HG02981 (cell line): ENCODE measurements at regions not wholly inside any gene's neighbourhood (a gene's known extent, or its start where the extent isn't known, plus 50 kb on each side); places are given as distances from the start of the nearest gene placed in this dataset.

ENCODE experiments used
- ATAC-seq: cut with Tn5 transposase; IDR thresholded peaks from one replicate; pipeline ENCODE4 v1.9.1; 2021; ENCODE audit warnings: mild to moderate bottlenecking, moderate library complexity; ENCODE audit not compliant: unreplicated experiment

DNA sequence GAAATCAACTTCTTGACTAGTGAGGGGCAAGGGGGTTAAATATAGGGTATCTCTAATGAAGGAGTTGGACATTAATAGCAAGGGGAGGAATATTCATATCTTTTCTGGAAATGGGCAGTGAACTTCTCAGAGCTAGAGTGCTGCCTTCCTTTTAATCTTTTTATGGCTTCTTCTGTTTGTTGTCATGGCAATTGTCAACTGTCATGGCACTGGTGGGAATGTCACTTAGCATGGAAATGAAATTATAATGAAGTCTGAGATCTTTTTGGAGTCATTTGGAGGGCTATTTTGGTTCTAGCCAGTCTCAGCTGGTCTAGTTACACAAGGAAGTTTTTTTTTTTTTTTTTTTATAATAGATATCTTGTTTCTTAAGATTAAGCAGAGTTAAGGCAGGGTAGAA, 250.2 kb downstream of the AASDHPPT start:
- no peak for ATAC-seq

DNA sequence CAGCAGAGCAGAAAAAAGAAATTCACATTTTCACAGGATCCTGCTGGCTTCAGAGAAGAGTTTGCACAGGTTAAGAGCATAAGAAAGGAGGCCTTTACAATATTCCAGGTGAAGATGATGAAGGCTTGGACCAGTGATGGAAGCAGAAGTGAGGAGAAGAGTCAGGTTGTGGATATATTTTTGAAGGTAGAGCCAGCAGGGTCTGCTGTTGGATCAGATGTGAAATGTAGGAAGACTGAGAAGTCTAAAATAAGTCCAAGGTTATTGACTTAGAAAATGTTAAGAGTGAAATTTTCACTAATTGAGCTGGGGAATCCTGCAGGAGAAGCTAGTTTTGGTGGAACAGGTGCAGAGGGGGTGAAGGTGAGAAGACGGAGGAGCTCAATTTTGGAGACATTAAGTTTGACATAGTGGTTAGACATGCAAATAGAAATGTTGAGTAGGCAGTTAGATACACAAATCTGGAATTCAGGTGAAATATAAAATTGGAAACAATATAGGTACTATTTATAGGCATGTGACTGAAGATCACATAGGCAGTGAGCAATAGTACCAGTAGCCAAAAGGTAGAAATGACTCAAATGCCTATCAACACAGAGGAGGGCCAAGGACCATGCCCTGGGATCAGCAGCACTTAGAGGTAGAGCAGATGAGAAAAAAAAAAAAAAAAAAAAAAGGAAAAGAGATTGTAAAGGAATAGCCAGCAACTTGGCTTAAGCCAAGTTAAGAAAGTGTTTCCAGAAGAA, 252.0 kb downstream of the AASDHPPT start:
- ATAC-seq, result no peak

DNA sequence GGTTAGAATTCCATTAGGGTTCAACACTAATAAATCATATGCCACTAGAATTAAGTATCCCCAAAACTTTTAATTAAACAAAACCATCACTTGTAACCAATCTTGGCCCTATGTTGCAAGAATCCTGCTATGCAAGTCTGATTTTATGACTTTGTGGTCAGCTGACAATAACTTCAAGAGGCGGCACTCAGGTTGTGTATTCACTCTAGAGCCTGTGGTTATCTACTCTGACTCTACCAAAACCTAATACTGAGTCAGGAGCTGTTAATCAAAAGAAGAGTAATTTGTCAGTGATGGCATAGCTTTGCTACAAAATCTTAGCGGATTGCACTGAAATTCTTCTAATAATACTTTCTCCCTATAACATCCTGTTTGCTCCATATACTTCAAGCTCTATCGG, 253.7 kb downstream of the AASDHPPT start:
- no peak for ATAC-seq

DNA sequence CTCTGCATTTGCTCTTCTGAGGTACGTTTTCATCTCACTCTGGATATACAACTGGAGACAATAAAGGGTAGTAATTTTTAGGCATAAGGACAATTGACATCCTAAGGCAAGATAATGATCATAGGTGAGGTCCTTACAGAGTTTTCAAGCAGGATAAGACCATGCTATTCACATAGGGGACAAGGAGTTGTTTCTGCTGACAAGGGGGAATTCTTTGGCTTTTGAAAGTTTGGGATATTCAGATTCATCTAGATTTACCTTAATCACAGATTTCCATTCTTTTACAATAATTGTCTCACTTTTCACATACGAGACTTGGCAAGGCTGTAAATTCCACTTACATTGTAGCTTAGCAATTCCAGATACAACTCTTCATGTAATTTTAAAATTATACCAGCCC, 256.2 kb downstream of the AASDHPPT start:
- ATAC-seq, result no peak

DNA sequence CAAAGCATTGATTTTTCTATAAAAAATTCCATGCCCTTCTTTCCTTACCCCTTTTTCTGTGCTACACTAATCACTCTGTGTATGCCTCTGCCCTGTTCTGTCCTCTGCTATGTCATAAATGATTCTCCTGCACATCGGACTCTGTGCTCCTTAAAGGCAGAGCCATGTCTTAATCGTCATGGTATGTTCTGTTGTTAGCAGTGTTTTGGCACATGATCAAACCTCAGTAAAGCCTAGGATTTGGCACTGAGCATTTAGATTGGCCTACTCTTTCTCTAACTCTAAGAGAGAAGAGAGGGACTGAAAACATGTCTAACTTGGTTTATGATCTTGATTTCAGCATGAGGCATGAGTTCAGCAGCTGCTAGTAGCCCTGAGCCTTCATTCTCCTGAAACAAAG, 266.9 kb downstream of the AASDHPPT start:
- no peak for ATAC-seq

DNA sequence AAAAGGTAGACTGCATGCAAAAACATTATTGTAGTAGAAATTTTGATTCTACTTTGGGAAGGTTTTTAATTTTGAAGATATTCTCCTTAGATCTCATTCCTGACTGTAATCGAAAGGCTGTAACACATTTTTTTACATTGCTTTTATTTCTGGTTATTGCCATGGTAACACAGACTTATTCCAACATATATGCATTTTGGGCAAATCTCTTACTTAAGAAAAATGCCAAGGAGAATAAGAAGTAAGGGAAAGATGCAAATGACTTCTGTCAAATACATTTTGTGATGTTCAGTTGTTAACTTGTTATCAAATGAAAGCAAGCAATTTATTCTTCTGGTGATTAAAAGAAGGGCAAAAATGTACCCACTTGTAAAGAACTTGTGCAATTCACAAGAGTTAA, 267.5 kb downstream of the AASDHPPT start:
- ATAC-seq, result no peak

DNA sequence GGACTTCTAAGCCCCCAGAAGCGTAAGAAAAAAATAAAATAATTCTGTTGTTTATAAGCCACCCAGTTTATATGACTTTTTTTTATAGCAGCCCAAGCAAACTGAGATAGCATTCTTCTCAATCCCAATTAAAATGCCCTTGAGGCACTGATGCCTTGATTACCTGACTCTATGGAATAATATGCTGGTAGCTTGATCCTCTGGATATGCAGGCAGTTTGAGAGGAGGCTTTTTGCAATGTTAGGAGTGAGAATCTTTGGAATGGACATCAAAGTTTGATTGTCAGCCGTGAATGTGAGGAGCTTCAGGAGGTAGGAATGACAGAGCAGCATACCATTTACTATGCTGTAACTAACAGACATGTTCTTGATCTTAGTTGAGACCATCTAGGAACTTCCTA, 275.6 kb downstream of the AASDHPPT start:
- no peak for ATAC-seq

DNA sequence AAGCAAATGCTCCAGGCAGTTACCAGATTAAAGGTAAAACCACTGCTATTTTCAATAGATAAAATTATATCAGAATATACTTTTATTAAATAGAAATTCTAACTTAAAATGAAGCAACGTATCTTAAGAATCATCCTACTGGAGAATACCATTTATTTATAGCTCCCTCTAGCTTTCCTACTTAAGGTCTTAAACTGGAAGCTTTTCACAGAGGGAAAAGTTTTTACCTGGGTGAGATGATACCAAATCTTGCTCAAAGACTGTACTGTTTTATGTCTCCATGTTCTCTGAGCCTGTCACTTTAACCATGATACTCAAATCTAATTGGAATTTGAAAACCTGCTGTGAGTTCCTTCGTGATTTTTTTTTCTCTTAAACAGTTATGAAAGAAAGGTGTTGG, 291.8 kb downstream of the AASDHPPT start:
- ATAC-seq, result no peak

DNA sequence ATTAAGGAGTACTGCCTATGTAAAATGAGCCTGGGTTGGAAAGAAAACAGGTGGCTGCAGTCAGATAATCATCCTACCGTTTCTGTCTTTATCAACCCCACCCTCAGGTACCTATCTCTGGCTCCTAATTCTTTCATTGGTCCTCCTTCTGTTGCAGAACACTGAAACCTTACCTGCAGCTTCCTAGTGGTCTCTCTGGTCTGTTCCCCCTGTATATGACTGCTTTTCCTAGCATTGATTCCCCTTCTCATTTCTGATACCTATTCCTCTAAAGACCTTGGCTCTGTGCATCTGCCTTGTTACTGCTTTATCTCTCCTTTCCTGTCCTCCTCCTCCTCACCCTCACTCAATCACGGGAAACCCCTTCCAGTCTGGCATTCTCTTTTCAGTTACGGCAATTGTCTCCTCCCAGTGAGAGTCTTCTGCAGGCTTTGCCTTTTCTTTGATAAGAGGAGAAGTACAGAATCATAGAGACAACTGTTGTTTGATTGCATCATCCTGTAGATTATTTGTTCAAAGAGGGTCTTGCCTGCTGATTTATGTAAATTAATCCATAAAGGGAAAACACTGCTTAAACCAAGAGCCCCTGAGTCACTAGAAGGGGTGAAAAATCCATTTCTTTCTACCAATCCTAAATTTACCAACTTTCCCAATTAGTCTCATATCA, 301.2 kb downstream of the AASDHPPT start:
- ATAC-seq, result no peak

DNA sequence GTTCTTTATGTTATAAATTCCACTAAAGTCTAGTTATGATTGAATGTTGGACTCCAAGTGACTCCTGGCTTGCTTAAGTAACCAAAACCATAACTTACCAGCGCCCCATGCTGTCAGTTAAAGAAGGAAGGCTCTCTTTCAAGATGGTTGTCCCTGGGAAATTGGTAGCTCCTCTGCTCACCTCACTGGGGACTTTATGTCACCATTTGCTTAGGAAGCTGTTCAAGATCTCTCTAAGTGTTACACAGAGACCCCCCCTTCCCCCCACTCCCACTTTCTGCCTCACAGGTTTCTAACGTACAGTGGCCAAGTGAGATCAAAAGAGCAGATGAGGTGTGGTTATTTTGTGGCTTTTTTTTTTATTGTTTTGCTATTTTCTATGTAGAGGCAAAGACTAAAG, 301.8 kb downstream of the AASDHPPT start:
- no peak for ATAC-seq

DNA sequence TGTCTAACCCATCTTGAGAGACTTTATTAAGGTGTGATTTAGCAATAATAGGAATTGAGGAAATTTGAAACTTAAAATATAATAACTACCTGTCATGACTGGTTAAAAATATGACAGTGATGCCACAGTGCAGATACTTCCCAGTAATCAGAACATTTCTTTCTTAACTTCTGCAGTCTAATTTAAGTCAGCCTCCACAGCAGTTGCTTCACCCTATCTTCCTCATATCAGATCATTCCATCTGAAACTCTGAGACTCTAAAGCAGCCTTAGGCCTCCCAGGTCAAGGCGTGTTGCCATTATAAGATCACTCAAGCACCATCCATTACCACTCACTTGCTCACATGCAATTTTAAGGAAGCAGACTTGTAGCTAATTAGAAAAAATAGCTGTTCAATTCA, 302.2 kb downstream of the AASDHPPT start:
- ATAC-seq, result no peak

DNA sequence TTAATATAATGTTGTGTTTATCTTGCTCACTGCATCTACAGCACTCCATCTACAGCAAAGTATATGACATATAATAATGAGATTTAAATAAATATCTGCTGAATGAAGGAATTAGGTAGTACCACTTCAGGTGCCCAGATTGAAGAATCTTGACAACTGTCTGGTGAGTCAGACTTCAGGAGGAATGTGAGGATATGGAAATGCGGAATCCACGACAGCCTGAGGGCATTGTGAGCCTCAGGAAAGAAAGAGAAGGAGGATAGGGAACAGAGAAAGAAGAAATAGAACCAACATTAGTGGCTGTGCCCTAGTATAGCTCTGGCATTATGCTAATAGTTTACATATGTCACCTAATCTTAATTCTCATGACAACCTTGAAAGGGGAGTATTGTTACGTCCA, 304.4 kb downstream of the AASDHPPT start:
- ATAC-seq, result no peak

DNA sequence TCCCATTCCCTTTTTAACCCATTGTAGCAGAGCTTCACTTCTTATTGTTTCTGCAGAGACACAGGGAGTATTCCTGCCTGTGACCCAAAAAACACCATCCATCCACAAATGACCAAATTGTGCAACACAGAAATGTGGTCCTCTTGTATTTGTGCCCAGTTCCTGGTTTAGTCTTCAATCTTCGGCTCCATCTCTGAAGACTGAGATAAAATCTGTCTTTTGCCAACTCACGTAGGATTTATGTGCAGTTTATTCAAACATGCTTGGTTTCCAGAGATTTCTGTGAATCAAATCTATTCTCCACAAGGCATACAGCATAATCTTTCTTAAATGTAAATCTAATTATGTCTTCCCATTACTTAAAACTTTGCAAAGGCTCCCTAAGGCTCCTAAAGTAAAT, 307.0 kb downstream of the AASDHPPT start:
- ATAC-seq, result no peak

DNA sequence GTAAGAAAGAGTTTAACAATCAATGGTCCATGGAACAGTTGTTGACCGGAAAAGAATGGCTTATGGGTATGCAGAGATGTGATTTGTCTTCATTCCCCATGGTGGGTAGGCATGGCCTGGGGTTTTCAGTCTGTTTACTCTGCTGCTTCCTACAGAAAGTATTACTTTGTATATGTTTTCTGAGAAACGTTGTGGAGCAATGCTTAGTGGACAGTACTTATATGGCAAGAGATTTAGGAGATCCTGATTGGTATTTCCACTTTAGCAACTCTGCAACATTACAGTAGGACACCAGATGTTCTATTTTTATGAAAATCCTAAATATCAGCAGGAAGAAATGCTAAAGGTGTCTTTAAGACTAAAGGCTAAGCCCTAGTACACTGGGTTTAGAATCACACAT, 309.1 kb downstream of the AASDHPPT start:
- no peak for ATAC-seq

DNA sequence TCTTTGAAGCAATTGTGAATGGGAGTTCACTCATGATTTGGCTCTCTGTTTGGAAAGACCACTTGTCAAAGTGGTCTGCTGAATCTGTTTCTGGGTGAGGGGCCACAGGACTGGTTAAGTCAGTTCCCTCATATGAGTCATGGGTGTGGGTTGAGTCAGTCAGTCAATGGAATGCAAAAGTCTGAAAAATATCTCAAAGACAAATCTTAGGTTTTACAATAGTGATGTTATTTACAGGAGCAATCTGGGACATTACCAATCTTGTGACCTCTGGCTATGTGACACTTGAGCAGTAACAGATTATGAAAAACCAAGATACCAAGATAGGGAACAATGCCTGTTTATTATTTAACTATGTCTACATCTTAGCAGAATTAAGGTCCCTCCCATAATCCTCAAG, 311.6 kb downstream of the AASDHPPT start:
- ATAC-seq, result no peak

DNA sequence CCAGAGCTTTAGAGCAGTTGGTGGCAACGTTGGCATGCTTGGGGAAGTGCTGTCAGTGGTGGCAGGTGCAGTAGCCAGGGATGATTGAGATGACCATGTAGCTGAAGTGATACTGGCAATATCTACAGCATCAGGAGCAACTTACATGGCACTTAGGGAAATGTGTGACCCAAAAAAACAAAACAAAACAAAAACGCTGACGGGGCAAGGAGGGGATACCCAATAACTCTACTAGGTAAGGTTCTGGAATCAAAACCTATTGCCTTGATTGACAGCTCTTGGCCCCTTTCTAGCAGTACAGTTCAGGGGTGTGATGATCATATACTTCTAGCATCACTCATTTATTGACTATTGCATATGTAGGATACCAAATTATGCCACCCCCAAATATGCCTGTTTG, 312.6 kb downstream of the AASDHPPT start:
- ATAC-seq, result no peak

DNA sequence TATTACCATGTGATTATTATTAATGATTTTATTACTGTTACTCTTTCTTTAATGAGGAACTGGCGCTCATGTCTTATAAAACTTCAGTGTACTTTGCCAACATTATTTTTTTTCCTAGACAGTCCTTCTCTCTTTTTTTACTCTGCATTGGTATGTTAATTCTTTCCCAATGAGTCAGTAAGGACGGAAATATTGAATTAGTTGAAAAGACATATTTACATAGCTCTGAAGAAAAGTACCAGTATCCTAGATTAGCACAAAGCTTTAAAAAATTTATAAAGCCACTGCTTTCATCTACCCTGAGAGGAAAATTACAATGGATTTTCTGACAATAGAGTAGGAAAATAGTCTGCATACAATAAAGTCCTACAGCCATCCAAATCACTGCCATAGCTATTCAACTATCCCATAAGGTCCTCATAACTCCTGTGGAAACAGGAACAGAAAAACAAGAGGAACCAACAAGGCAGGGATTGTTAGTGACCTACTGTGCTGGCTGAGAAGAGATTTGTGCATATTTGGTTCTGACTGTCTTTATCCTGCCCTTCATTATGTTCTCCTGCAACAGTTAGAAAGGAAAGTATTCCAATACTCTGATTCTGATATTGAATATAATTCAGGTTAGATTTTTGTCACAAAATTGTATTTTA, 314.4 kb downstream of the AASDHPPT start:
- ATAC-seq, result no peak

DNA sequence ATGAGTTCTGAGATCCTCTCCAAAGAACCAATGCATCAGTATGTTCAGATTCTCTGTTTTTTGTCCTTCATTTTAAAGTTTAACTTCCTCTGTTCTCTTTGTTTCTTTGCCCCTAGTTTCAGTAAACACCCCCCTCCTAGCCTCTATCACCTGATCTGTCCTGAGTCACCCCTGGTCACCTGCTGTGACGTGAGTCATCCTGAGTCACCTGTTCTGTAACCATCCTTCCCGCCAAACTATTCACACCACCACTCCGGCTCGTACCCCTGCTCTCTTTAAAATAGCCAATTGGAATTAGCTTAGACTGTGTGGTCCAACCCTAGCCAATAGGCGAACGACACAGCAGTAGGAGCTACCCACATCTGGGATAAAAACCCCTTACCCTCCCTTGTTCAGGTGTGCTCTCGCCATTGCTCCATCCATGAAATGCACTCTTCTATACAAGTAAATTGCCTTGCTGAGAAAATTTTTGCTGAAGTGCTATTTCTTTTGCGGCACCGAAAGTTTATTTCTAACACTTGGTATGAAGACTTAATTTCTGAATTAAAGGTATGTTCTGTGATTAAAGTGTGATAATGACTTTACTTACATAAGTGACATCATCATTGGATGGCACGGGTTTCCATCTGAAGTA, 318.4 kb downstream of the AASDHPPT start:
- ATAC-seq, result no peak

DNA sequence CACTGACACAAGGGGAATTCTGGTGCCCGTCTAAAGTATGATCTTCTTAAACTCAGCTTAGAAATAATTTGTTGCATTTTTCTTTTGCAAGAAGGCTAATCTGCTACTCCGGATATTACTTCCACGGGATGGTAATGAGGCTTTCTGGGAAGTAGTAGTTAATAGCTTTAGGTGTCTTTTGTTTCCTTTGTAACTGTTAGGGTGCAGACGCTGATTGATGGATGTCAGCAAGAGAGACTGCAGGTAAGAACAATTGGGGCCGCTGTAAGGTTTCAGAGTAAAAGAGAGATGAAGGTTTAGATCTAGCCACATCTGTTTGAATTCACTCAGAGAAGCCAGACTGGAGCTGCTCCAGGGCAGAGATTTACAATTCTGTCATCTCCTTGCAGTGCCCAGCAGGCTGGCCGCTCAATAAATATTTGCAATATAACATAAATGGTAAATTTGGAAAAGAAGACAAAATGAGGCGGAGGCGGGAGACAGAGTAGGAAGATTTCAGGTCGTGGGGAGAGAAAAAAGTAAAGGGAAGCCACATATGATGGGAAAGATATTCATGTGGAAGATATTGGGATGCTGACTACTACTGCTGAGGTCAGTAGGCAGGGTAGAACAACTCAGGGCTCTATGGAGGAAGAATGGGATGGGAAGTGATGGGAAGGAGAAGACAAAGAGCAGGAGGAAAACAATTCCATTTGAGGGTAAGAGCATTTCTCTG, 320.5 kb downstream of the AASDHPPT start:
- ATAC-seq, result no peak

DNA sequence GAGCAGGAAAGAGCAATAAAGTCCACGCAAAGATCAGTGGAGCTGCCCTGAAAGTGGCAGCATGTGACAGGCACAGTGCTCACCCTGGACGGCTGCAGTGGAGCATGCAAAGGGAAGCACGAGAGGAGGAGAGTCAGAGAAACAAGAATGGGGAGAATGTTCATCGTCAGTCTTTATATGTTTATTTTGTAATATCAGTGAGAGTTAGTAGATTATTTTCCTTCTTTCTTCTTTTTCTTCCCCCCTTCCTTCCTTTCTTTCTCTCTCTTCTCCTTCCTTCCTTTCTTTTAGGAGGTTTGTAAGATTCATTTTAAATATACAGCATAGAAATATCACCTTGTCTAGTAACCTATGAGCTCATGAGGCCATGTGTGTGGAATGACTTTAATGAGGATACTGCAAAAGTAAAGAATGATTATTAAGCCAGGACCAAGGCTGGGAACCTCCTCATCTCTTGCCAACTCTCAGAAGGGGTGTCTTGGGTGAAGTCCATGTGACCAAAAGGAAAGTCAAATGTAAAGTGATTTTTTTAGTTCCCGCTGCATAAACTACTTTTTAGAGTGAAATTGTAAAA, 321.1 kb downstream of the AASDHPPT start:
- no peak for ATAC-seq

DNA sequence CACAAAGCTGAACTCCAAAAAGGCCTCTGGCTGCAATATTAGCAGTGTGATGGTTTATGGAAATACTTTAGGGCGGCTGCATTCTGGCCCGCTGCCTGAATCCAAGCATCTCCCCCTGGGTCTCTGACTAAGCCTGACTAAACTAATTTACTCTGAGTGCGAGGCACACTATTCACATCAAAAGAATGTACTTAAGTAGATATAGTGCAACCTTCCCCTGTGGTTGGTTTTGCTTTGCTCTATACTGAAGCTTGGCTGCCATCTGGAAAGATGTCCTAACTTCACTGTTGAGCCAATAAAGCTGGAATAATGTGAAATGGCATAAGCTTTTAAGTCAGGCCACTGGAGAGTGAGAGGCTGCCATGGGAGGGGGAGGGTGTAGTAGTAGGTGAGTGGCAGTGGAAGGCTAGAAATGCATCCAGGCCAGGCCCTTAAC, 321.6 kb downstream of the AASDHPPT start:
- ATAC-seq, result no peak
